Smooth muscle cell (in vitro differentiated cells): ENCODE measurements at regions not wholly inside any gene's neighbourhood (a gene's known extent, or its start where the extent isn't known, plus 50 kb on each side); places are given as distances from the start of the nearest gene placed in this dataset.
"Not testable (repeated sequence)": the region's sequence is repeated elsewhere in the genome, so short reads cannot be mapped to it uniquely, and the experiment has no call there.

Experiments used
- DNase-seq: peaks from one replicate; lab custom pipeline; 2025; ENCODE audit not compliant: unreplicated experiment; lab: John Stamatoyannopoulos, UW
- H2AFZ ChIP-seq: fragments of 200-600 bp; sonication (generic); 2 replicates; pipeline ENCODE4 v1.6.0; 2016; ENCODE audit warnings: antibody characterized with exemption, low read depth, mild to moderate bottlenecking
- H3F3A ChIP-seq: fragments of 200-600 bp; sonication (generic); 2 replicates; pipeline ENCODE4 v1.6.0; 2017; ENCODE audit warnings: antibody characterized with exemption, low read depth
- H3K27ac ChIP-seq: fragments of 200-600 bp; sonication (generic); 2 replicates; pipeline ENCODE4 v1.5.1; 2016; ENCODE audit warnings: low read depth, mild to moderate bottlenecking
- H3K27me3 ChIP-seq: fragments of 200-600 bp; sonication (generic); 2 replicates; pipeline ENCODE4 v1.6.1; 2016; ENCODE audit warnings: low read depth, mild to moderate bottlenecking
- H3K36me3 ChIP-seq: fragments of 200-600 bp; sonication (generic); 2 replicates; pipeline ENCODE4 v1.5.1; 2016; ENCODE audit warnings: low read depth
- H3K4me1 ChIP-seq: fragments of 200-600 bp; sonication (generic); 2 replicates; pipeline ENCODE4 v1.5.1; 2016; ENCODE audit warnings: low read depth
- H3K4me2 ChIP-seq: fragments of 200-600 bp; sonication (generic); 2 replicates; pipeline ENCODE4 v1.6.0; 2016; ENCODE audit warnings: mild to moderate bottlenecking
- H3K4me3 ChIP-seq: fragments of 200-600 bp; sonication (generic); 2 replicates; pipeline ENCODE4 v1.5.1; 2016; ENCODE audit warnings: mild to moderate bottlenecking
- H3K79me2 ChIP-seq: fragments of 200-600 bp; sonication (generic); 2 replicates; pipeline ENCODE4 v1.6.0; 2016; ENCODE audit warnings: low read depth, mild to moderate bottlenecking
- H3K9ac ChIP-seq: fragments of 200-600 bp; sonication (generic); 2 replicates; pipeline ENCODE4 v1.6.0; 2016; ENCODE audit warnings: low read depth
- H3K9me3 ChIP-seq: fragments of 200-600 bp; sonication (generic); replicated peaks from 2 replicates; pipeline ENCODE4 v1.5.1; 2016; ENCODE audit warnings: low read depth
- H4K20me1 ChIP-seq: fragments of 200-600 bp; sonication (generic); 2 replicates; pipeline ENCODE4 v1.6.0; 2016; ENCODE audit warnings: low read depth
- CTCF ChIP-seq: fragments of 200-600 bp; sonication (generic); IDR thresholded peaks from 2 replicates; pipeline ENCODE4 v1.5.1; 2017; ENCODE audit warnings: borderline replicate concordance, mild to moderate bottlenecking, antibody characterized with exemption; ENCODE audit not compliant: insufficient read depth, poor library complexity, severe bottlenecking
- WGBS: methylation state at CpG from one replicate; pipeline ENCODE4 v1.1.7; 2016; ENCODE audit warnings: low lambda C conversion rate; 5-methylcytosine and 5-hydroxymethylcytosine counted together

GRCh38 chr2:194383401-194383800 lies 1273.6 kb upstream of the SLC39A10 start:
- Histone ChIP-seq H3K4me2 (no peak overlapping the region), H3K27me3 (no peaks in the 10 kb centered on the region), H4K20me1 (no peaks in the 10 kb centered on the region), H3K79me2 (no peaks in the 10 kb centered on the region), H3K9me3 (peaks cover 16% of the 10 kb centered on the region), H3F3A (no peaks in the 10 kb centered on the region), H3K36me3 (no peaks in the 10 kb centered on the region), H3K9ac (no peak overlapping the region), H2AFZ (no peak overlapping the region), H3K4me1 (no peaks in the 10 kb centered on the region), H3K4me3 (no peak overlapping the region), H3K27ac (no peak overlapping the region)
- TF ChIP-seq CTCF, result no peak
- 28% methylated on average over 1 of the region's 1 CpG for WGBS
- DNase-seq, result no peak

GRCh38 chr2:194382221-194382620 lies 1274.8 kb upstream of the SLC39A10 start:
- DNase-seq, result no peak
- TF ChIP-seq CTCF, result no peak

GRCh38 chr2:194380011-194380410 lies 1277.0 kb upstream of the SLC39A10 start:
- H3K4me1 ChIP-seq, result no peaks in the 10 kb centered on the region
- no peak overlapping the region for H3K4me3 ChIP-seq
- TF ChIP-seq CTCF, result no peak
- DNase-seq, result no peak
- H3K9ac ChIP-seq, result no peak overlapping the region
- peaks cover 8% of the 10 kb centered on the region for H3K9me3 ChIP-seq
- no peak overlapping the region for H2AFZ ChIP-seq
- H3K27ac ChIP-seq, result no peak overlapping the region
- H3K79me2 ChIP-seq, result no peaks in the 10 kb centered on the region
- 86% methylated on average over 1 of the region's 1 CpG for WGBS
- H4K20me1 ChIP-seq, result no peaks in the 10 kb centered on the region
- H3K36me3 ChIP-seq, result no peaks in the 10 kb centered on the region
- H3F3A ChIP-seq, result no peaks in the 10 kb centered on the region
- no peak overlapping the region for H3K4me2 ChIP-seq
- no peaks in the 10 kb centered on the region for H3K27me3 ChIP-seq

More at GRCh38 chr2:194382221-194382620, 1274.8 kb upstream of the SLC39A10 start:
- Histone ChIP-seq H3K4me2 (no peak overlapping the region), H3K79me2 (no peaks in the 10 kb centered on the region), H3K9me3 (peaks cover 16% of the 10 kb centered on the region), H4K20me1 (no peaks in the 10 kb centered on the region), H3K36me3 (no peaks in the 10 kb centered on the region), H3K27me3 (no peaks in the 10 kb centered on the region), H3K9ac (no peak overlapping the region), H2AFZ (no peak overlapping the region), H3K4me1 (no peaks in the 10 kb centered on the region), H3K27ac (no peak overlapping the region), H3K4me3 (no peak overlapping the region), H3F3A (no peaks in the 10 kb centered on the region)

- WGBS, result 57% methylated on average over 3 of the region's 3 CpGs
- H3K27ac ChIP-seq, result not testable (repeated sequence)
These were observed 1289.6 kb upstream of the SLC39A10 start for GRCh38 chr2:194367390-194367789.

More at GRCh38 chr2:194367390-194367789, 1289.6 kb upstream of the SLC39A10 start:
- not testable (repeated sequence) for H4K20me1 ChIP-seq, H2AFZ ChIP-seq, H3K36me3 ChIP-seq, H3K4me3 ChIP-seq, H3K4me2 ChIP-seq, H3K27me3 ChIP-seq, H3K9ac ChIP-seq, H3K79me2 ChIP-seq, H3F3A ChIP-seq, H3K4me1 ChIP-seq, DNase-seq, H3K9me3 ChIP-seq
